Activated naive CD4-positive, alpha-beta T cell treated with anti-CD3 and anti-CD28 coated beads for 36 hours (primary cell): ENCODE measurements at regions not wholly inside any gene's neighbourhood (a gene's known extent, or its start where the extent isn't known, plus 50 kb on each side); places are given as distances from the start of the nearest gene placed in this dataset.

Experiments
- CTCF ChIA-PET: fragments of 350-600 bp; sonication (Branson Sonifier 250); formaldehyde crosslinking; loops from one replicate; lab custom pipeline; 2021; ENCODE audit warnings: antibody characterized with exemption; lab: Charles Lee
- DNase-seq: peaks from one replicate; pipeline ENCODE4 v3.0.0-alpha.2; 2020
- H3K27ac Mint-ChIP-seq: one replicate; pipeline ENCODE4 v1.8.0; 2021; ENCODE audit warnings: mild to moderate bottlenecking, mixed read lengths
- H3K27me3 Mint-ChIP-seq: one replicate; pipeline ENCODE4 v1.8.0; 2021; ENCODE audit warnings: low read depth, mixed read lengths
- H3K36me3 Mint-ChIP-seq: one replicate; pipeline ENCODE4 v1.8.0; 2021; ENCODE audit warnings: low read depth, mixed read lengths
- H3K4me1 Mint-ChIP-seq: one replicate; pipeline ENCODE4 v1.8.0; 2021; ENCODE audit warnings: low read depth, mixed read lengths
- H3K4me3 Mint-ChIP-seq: one replicate; pipeline ENCODE4 v1.8.0; 2021; ENCODE audit warnings: mild to moderate bottlenecking, moderate library complexity, mixed read lengths
- H3K9me3 Mint-ChIP-seq: one replicate; pipeline ENCODE4 v1.8.0; 2021; ENCODE audit warnings: mixed read lengths
- intact Hi-C: fragments of 100-400 bp; cut with micrococcal nuclease; formaldehyde crosslinking; loops from one replicate; pipeline ENCODE4 v1.15.1; 2023

DNA sequence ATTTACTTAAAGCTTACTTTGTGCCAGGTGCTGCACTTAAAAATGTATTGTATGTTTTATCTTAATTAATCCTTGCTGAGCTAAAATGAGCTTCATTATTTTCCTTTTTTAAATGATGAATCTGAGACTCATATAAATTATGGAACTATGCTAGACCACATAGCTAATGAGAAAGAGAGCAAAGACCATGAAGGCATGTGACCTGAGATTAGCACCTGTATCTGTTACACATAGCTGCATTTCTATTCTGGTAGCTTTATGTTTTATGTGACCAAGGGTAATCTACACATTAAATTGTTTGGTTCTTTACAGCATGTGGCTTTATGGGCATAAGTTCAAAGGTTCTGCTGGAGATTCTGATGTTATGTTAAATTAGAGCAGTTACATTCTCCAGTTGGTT, 839.1 kb upstream of the SORCS1 start:
- Mint-ChIP-seq H3K27ac (no peak overlapping the region), H3K27me3 (no peaks in the 10 kb centered on the region), H3K9me3 (peaks cover 13% of the 10 kb centered on the region), H3K4me1 (no peaks in the 10 kb centered on the region), H3K4me3 (no peak overlapping the region), H3K36me3 (no peaks in the 10 kb centered on the region)
- intact Hi-C loops = no loop called here
- DNase-seq = no peak
- CTCF ChIA-PET = no interaction called here

GRCh38 chr10:108003061-108003460, 838.6 kb upstream of the SORCS1 start:
- no peak for DNase-seq
- no peak overlapping the region for H3K4me3 Mint-ChIP-seq
- H3K4me1 Mint-ChIP-seq = no peaks in the 10 kb centered on the region
- H3K36me3 Mint-ChIP-seq = no peaks in the 10 kb centered on the region
- peaks cover 8% of the 10 kb centered on the region for H3K9me3 Mint-ChIP-seq
- H3K27ac Mint-ChIP-seq = no peak overlapping the region
- CTCF ChIA-PET = no interaction called here
- intact Hi-C loops = no loop called here
- no peaks in the 10 kb centered on the region for H3K27me3 Mint-ChIP-seq

- CTCF ChIA-PET = no interaction called here
- H3K36me3 Mint-ChIP-seq = no peaks in the 10 kb centered on the region
- H3K9me3 Mint-ChIP-seq = peaks cover 3% of the 10 kb centered on the region
- intact Hi-C loops = no loop called here
- H3K27ac Mint-ChIP-seq = no peak overlapping the region
- no peaks in the 10 kb centered on the region for H3K27me3 Mint-ChIP-seq
- H3K4me1 Mint-ChIP-seq = no peaks in the 10 kb centered on the region
- DNase-seq = no peak
- no peak overlapping the region for H3K4me3 Mint-ChIP-seq
These were observed 835.9 kb upstream of the SORCS1 start for GRCh38 chr10:108000365-108000764.

DNA sequence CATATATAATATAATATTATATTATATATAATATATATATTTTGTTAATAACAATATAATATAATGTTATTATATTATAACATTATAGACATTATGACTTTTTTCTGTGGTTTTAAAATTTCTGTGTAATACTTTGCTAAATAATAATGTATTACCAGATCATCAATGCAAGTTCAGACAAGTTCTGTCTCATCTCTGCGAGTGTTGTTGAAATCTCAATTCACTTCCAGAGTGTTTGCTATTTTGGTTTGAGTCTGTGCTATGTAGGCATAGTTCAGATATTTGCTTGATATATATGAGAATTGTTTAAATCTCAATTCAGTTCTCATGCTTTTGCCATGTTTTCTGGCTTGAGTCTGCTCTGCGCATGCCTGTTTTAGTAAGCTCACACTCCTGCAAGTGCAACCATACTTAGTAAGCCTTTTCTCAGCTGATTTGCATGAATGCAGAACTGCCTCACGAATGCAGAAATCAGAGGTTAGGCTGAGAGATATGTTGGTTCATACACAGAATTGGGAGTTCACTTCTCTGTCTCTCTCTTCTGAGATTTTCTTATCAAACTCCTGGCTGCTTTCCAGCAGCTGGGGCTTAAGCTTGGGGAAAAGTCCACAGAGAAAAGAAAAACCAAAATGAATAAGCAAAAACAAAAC, 830.2 kb upstream of the SORCS1 start:
- no peak for DNase-seq
- Mint-ChIP-seq H3K4me1 (no peaks in the 10 kb centered on the region), H3K36me3 (no peaks in the 10 kb centered on the region), H3K27me3 (no peaks in the 10 kb centered on the region), H3K9me3 (no peaks in the 10 kb centered on the region), H3K4me3 (no peak overlapping the region), H3K27ac (no peak overlapping the region)
- CTCF ChIA-PET = no interaction called here
- intact Hi-C loops = no loop called here

DNA sequence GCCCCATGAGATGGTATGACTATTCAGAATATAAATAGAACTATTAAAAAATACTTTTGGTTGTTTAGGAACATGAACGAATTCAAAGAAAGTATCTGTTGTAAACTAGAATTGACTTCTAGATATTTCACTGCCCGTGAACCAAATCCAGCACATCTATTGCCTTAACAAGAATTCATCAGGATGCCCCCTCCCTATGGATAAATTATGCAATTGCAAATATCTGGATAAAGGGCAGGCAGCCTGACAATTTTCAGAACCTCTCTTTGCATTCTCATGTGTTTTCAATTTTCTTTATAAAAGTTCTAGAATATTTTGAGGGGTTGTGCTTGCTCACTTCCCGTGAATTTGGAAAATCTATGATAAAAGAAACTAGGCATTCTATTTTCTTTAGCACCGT, 822.1 kb upstream of the SORCS1 start:
- Mint-ChIP-seq H3K27me3 (no peaks in the 10 kb centered on the region), H3K9me3 (no peaks in the 10 kb centered on the region), H3K4me3 (no peak overlapping the region), H3K27ac (no peak overlapping the region), H3K4me1 (no peaks in the 10 kb centered on the region), H3K36me3 (no peaks in the 10 kb centered on the region)
- DNase-seq = no peak
- intact Hi-C loops = no loop called here
- CTCF ChIA-PET = no interaction called here

- DNase-seq = no peak
- CTCF ChIA-PET = no interaction called here
- Mint-ChIP-seq H3K27me3 (no peaks in the 10 kb centered on the region), H3K4me1 (no peaks in the 10 kb centered on the region), H3K4me3 (no peak overlapping the region), H3K9me3 (no peaks in the 10 kb centered on the region), H3K36me3 (no peaks in the 10 kb centered on the region), H3K27ac (no peak overlapping the region)
- intact Hi-C loops = no loop called here
These were observed 820.1 kb upstream of the SORCS1 start for GRCh38 chr10:107984581-107984980.

DNA sequence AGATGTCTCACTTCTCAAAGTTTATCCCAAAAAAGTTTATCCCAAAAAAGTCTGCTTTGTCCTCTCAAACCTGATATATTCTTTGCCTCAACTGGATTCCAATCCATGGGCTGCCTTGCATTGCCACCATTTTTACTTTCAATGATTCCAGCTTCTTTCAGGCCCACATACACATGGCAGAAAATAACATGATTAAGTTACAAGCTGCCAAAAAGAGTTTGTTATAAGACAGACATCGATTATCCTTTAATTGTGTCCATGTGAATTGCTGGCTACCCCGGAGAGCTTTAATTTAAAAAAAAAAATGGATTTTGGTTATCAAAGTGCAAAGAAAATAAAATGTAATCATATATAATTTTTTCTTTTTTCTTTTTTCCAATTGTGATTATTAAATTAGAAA, 819.6 kb upstream of the SORCS1 start:
- intact Hi-C loops = no loop called here
- H3K36me3 Mint-ChIP-seq = no peaks in the 10 kb centered on the region
- no peak overlapping the region for H3K4me3 Mint-ChIP-seq
- no peaks in the 10 kb centered on the region for H3K27me3 Mint-ChIP-seq
- no peak for DNase-seq
- no peaks in the 10 kb centered on the region for H3K4me1 Mint-ChIP-seq
- CTCF ChIA-PET = no interaction called here
- no peaks in the 10 kb centered on the region for H3K9me3 Mint-ChIP-seq
- H3K27ac Mint-ChIP-seq = no peak overlapping the region

GRCh38 chr10:107978455-107978854, 813.9 kb upstream of the SORCS1 start:
- H3K4me3 Mint-ChIP-seq = no peak overlapping the region
- no peak overlapping the region for H3K27ac Mint-ChIP-seq
- no peaks in the 10 kb centered on the region for H3K4me1 Mint-ChIP-seq
- no peak for DNase-seq
- peaks cover 8% of the 10 kb centered on the region for H3K9me3 Mint-ChIP-seq
- intact Hi-C loops = no loop called here
- CTCF ChIA-PET = no interaction called here
- no peaks in the 10 kb centered on the region for H3K27me3 Mint-ChIP-seq
- H3K36me3 Mint-ChIP-seq = no peaks in the 10 kb centered on the region

- Mint-ChIP-seq H3K4me3 (no peak overlapping the region), H3K27ac (no peak overlapping the region), H3K9me3 (peaks cover 14% of the 10 kb centered on the region), H3K4me1 (no peaks in the 10 kb centered on the region), H3K27me3 (no peaks in the 10 kb centered on the region), H3K36me3 (no peaks in the 10 kb centered on the region)
- CTCF ChIA-PET = no interaction called here
- DNase-seq = no peak
- intact Hi-C loops = no loop called here
These were observed 807.5 kb upstream of the SORCS1 start for GRCh38 chr10:107971973-107972372.

DNA sequence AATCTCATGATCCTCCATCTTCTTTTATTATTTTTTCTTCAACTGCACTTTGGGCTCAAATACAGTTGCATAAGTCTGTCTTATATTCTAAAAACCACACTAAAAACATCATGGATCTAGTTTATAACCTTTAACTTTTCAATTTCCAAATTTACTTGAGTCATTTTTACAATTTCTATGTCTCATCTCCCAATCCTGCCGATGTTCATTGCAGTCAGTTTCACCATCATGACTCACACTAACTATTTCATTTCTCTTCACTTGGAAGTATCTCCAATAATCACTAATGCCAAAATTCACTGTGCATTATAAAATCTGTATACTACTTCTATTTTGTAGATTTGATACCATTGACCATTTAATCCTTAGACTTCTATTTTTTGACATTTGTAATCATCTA, 806.9 kb upstream of the SORCS1 start:
- H3K4me3 Mint-ChIP-seq = no peak overlapping the region
- no peaks in the 10 kb centered on the region for H3K27me3 Mint-ChIP-seq
- peaks cover 15% of the 10 kb centered on the region for H3K9me3 Mint-ChIP-seq
- intact Hi-C loops = no loop called here
- no peaks in the 10 kb centered on the region for H3K36me3 Mint-ChIP-seq
- no peak for DNase-seq
- CTCF ChIA-PET = no interaction called here
- no peak overlapping the region for H3K27ac Mint-ChIP-seq
- H3K4me1 Mint-ChIP-seq = no peaks in the 10 kb centered on the region

- Mint-ChIP-seq H3K4me3 (no peak overlapping the region), H3K27ac (no peak overlapping the region), H3K4me1 (no peaks in the 10 kb centered on the region), H3K9me3 (peaks cover 11% of the 10 kb centered on the region), H3K36me3 (no peaks in the 10 kb centered on the region), H3K27me3 (no peaks in the 10 kb centered on the region)
- CTCF ChIA-PET = interaction anchor here (0.6 kb wide), 1 partner anchor 1127 kb away, joined by 3 read pairs; no protein-coding TSS in a partner anchor
- intact Hi-C loops = no loop called here
- no peak for DNase-seq
These were observed 806.0 kb upstream of the SORCS1 start for GRCh38 chr10:107970512-107970911.

- CTCF ChIA-PET = no interaction called here
- intact Hi-C loops = no loop called here
- peaks cover 10% of the 10 kb centered on the region for H3K9me3 Mint-ChIP-seq
- H3K27ac Mint-ChIP-seq = no peak overlapping the region
- no peak overlapping the region for H3K4me3 Mint-ChIP-seq
- no peaks in the 10 kb centered on the region for H3K4me1 Mint-ChIP-seq
- DNase-seq = no peak
- no peaks in the 10 kb centered on the region for H3K36me3 Mint-ChIP-seq
- no peaks in the 10 kb centered on the region for H3K27me3 Mint-ChIP-seq
These were observed 805.4 kb upstream of the SORCS1 start for GRCh38 chr10:107969936-107970335.

- no peak for DNase-seq
- no peak overlapping the region for H3K27ac Mint-ChIP-seq
- intact Hi-C loops = no loop called here
- no peaks in the 10 kb centered on the region for H3K36me3 Mint-ChIP-seq
- CTCF ChIA-PET = no interaction called here
- H3K9me3 Mint-ChIP-seq = peaks cover 4% of the 10 kb centered on the region
- H3K4me3 Mint-ChIP-seq = no peak overlapping the region
- no peaks in the 10 kb centered on the region for H3K27me3 Mint-ChIP-seq
- no peaks in the 10 kb centered on the region for H3K4me1 Mint-ChIP-seq
These were observed 802.3 kb upstream of the SORCS1 start for GRCh38 chr10:107966826-107967225.
